Lower leg skin (tissue), 3 donors: ENCODE measurements at regions not wholly inside any gene's neighbourhood (a gene's known extent, or its start where the extent isn't known, plus 50 kb on each side); places are given as distances from the start of the nearest gene placed in this dataset.

ENCODE experiments used
- POLR2A ChIP-seq, 2 donors: fragments of 450-650 bp; IDR thresholded peaks; one replicate each; pipeline ENCODE4 v1.6.1; 2016 to 2017; ENCODE audit warnings: antibody characterized with exemption in 2 of 2, mild to moderate bottlenecking in 1 of 2, moderate library complexity in 1 of 2
- TF ChIP-seq, protein P1 (sequence below), 3 donors: fragments of 450-650 bp; IDR thresholded peaks; one replicate each; pipeline ENCODE4 v1.5.1; 2016; ENCODE audit warnings: antibody characterized with exemption in 3 of 3, mild to moderate bottlenecking in 3 of 3, moderate library complexity in 2 of 3

DNA sequence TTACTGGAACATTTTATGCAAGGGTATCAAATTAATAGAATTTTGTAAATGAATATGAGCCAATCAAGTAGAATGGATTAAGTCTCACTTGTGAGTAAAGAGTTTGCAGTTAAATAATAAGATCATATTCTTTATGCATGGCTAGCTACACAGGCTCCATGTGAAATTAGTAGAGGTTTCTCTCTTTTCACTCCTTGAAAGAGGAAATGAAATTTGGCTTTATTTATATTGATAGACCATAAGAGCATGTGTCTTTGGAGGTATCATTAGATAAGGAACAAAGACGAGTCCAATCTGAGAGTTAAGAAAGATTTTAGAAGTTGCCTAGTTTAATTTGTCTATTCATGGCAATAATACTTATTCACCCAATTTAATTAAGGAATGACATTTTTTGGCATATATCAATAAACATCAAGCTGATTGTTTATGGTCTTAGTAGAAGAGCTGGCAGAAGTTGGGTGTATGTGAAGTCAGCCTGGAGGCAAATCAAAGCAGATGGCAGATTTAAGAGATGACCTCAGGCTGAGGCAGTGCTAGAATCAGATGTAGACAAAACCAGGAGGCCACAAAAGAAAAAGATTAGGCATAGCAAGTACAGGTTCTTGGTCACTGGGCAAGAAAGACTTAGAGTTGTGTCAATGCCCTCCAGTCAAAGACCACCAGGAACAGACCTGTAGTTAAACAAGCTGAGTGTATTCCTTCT is 406.5 kb upstream of the ARHGEF26 start:
- TF ChIP-seq, protein P1, sequence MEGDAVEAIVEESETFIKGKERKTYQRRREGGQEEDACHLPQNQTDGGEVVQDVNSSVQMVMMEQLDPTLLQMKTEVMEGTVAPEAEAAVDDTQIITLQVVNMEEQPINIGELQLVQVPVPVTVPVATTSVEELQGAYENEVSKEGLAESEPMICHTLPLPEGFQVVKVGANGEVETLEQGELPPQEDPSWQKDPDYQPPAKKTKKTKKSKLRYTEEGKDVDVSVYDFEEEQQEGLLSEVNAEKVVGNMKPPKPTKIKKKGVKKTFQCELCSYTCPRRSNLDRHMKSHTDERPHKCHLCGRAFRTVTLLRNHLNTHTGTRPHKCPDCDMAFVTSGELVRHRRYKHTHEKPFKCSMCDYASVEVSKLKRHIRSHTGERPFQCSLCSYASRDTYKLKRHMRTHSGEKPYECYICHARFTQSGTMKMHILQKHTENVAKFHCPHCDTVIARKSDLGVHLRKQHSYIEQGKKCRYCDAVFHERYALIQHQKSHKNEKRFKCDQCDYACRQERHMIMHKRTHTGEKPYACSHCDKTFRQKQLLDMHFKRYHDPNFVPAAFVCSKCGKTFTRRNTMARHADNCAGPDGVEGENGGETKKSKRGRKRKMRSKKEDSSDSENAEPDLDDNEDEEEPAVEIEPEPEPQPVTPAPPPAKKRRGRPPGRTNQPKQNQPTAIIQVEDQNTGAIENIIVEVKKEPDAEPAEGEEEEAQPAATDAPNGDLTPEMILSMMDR (IDR thresholded peaks at IDR 0.05) = no peak
- TF ChIP-seq POLR2A (IDR thresholded peaks at IDR 0.05) = no peak
